HG03575 (cell line): ENCODE measurements at regions not wholly inside any gene's neighbourhood (a gene's known extent, or its start where the extent isn't known, plus 50 kb on each side); places are given as distances from the start of the nearest gene placed in this dataset.
"Not testable (repeated sequence)": the region's sequence is repeated elsewhere in the genome, so short reads cannot be mapped to it uniquely, and the experiment has no call there.

Experiments
- ATAC-seq: cut with Tn5 transposase; IDR thresholded peaks from one replicate; pipeline ENCODE4 v1.9.1; 2021; ENCODE audit not compliant: unreplicated experiment, insufficient number of reproducible peaks, low FRiP score; ENCODE audit errors: extremely low read depth

GRCh38 chr1:221549815-221550214 is 192.1 kb downstream of the DUSP10 start:
- no peak for ATAC-seq

GRCh38 chr1:221552792-221553191 is 189.1 kb downstream of the DUSP10 start:
- not testable (repeated sequence) for ATAC-seq

GRCh38 chr1:221555689-221556433 is 186.0 kb downstream of the DUSP10 start:
- no peak for ATAC-seq

GRCh38 chr1:221556435-221556834 is 185.5 kb downstream of the DUSP10 start:
- no peak for ATAC-seq

- ATAC-seq, result no peak
Measured at GRCh38 chr1:221557013-221557412, 184.9 kb downstream of the DUSP10 start.

GRCh38 chr1:221558396-221558795 is 183.5 kb downstream of the DUSP10 start:
- no peak for ATAC-seq

GRCh38 chr1:221559911-221560310 is 182.0 kb downstream of the DUSP10 start:
- no peak for ATAC-seq

- no peak for ATAC-seq
Measured at GRCh38 chr1:221562542-221563475, 179.1 kb downstream of the DUSP10 start.

GRCh38 chr1:221563476-221563921 is 178.4 kb downstream of the DUSP10 start:
- ATAC-seq, result no peak

- no peak for ATAC-seq
Measured at GRCh38 chr1:221564891-221565290, 177.0 kb downstream of the DUSP10 start.

- no peak for ATAC-seq
Measured at GRCh38 chr1:221565711-221566110, 176.2 kb downstream of the DUSP10 start.

GRCh38 chr1:221567859-221568507 is 173.9 kb downstream of the DUSP10 start:
- no peak for ATAC-seq

- no peak for ATAC-seq
Measured at GRCh38 chr1:221573756-221574155, 168.1 kb downstream of the DUSP10 start.

GRCh38 chr1:221574529-221574928 is 167.4 kb downstream of the DUSP10 start:
- no peak for ATAC-seq

- no peak for ATAC-seq
Measured at GRCh38 chr1:221575605-221576004, 166.3 kb downstream of the DUSP10 start.

GRCh38 chr1:221576268-221576667 is 165.6 kb downstream of the DUSP10 start:
- ATAC-seq, result no peak

- no peak for ATAC-seq
Measured at GRCh38 chr1:221583465-221583864, 158.4 kb downstream of the DUSP10 start.

GRCh38 chr1:221587013-221587412 is 154.9 kb downstream of the DUSP10 start:
- ATAC-seq, result not testable (repeated sequence)

- ATAC-seq, result not testable (repeated sequence)
Measured at GRCh38 chr1:221591250-221591649, 150.6 kb downstream of the DUSP10 start.
